K562 (cell line): ENCODE measurements at regions not wholly inside any gene's neighbourhood (a gene's known extent, or its start where the extent isn't known, plus 50 kb on each side); places are given as distances from the start of the nearest gene placed in this dataset.

ENCODE experiments used
- ATAC-seq: fragments of 200-7000 bp; cut with Tn5 transposase; 3 replicates; pipeline ENCODE4 v1.9.1; 2020; ENCODE audit warnings: moderate library complexity
- BruUV-seq: library from RNA; stranded (reverse); fragments of 400-500 nt; replicated peaks from 2 replicates; lab custom pipeline; 2021; lab: Mats Ljungman, UMichigan
- CTCF ChIA-PET: fragments of 300-600 bp; formaldehyde crosslinking; extraction: SDS; loops from one replicate; lab custom pipeline; 2021; ENCODE audit warnings: low intra/inter-chr PET ratio; lab: Yijun Ruan, JAX
- POLR2A ChIA-PET: fragments of 300-600, 350-650 bp; sonication (Branson Sonifier 250); formaldehyde crosslinking; extraction: SDS; loops from one replicate; lab custom pipeline; 2021; ENCODE audit warnings: antibody characterized with exemption, inconsistent platforms; lab: Yijun Ruan, JAX
- DNase-seq, 4 experiments: peaks; one replicate each; pipeline versions ENCODE4 v3.0.0 to v3.0.0-alpha.2; 2011 to 2018; ENCODE audit warnings: low spot score in 3 of 4, mixed read lengths in 3 of 4; ENCODE audit errors: extremely low read depth in 1 of 4
- FAIRE-seq: peaks from 2 replicates; lab custom pipeline; 2011; peaks lifted over from hg19 to GRCh38; lab: Jason Lieb, UNC
- H2AFZ ChIP-seq: 2 replicates; pipeline ENCODE4 v1.6.0; 2011; ENCODE audit warnings: low read depth, low read length, control low read depth, inconsistent platforms
- H3K27ac ChIP-seq: fragments of 200-600 bp; 3 replicates; pipeline ENCODE4 v1.8.0; 2011; ENCODE audit warnings: low read depth, mild to moderate bottlenecking, control low read depth, inconsistent platforms, low read length, moderate library complexity, mixed read lengths; ENCODE audit errors: extremely low read depth
- H3K27me3 ChIP-seq, 2 experiments: fragments of 300-600 bp in 1 of 2; 2 replicates in 1 of 2; 3 replicates in 1 of 2; pipeline versions ENCODE4 v1.6.0 to v1.8.0; 2011; ENCODE audit warnings: inconsistent platforms in 2 of 2, low read length in 2 of 2, mild to moderate bottlenecking in 1 of 2, mixed read lengths in 1 of 2, moderate library complexity in 1 of 2; ENCODE audit not compliant: control insufficient read depth in 2 of 2, insufficient read depth in 2 of 2
- H3K36me3 ChIP-seq: fragments of 300-600 bp; 3 replicates; pipeline ENCODE4 v1.8.0; 2011; ENCODE audit warnings: mild to moderate bottlenecking, low read length, inconsistent platforms; ENCODE audit not compliant: control insufficient read depth, insufficient read depth
- H3K4me1 ChIP-seq, 2 experiments: fragments of 200-600 bp in 1 of 2; replicated peaks in 1 of 2; 2 replicates in 1 of 2; 3 replicates in 1 of 2; pipeline versions ENCODE4 v1.5.1 to v1.8.0; 2011; ENCODE audit warnings: inconsistent platforms in 2 of 2, low read length in 2 of 2, mild to moderate bottlenecking in 1 of 2, mixed read lengths in 1 of 2, moderate library complexity in 1 of 2; ENCODE audit not compliant: control insufficient read depth in 2 of 2, insufficient read depth in 2 of 2
- H3K4me2 ChIP-seq: 2 replicates; pipeline ENCODE4 v1.6.1; 2011; ENCODE audit warnings: low read length, control low read depth, inconsistent platforms, mixed read lengths; ENCODE audit not compliant: insufficient read depth
- H3K4me3 ChIP-seq: fragments of 200-600 bp; sonication (generic), shearing (Covaris generic); 2 replicates; pipeline ENCODE4 v1.5.1; 2016; ENCODE audit warnings: control low read depth, inconsistent platforms
- H3K79me2 ChIP-seq: fragments of 200-600 bp; 3 replicates; pipeline ENCODE4 v1.8.0; 2011; ENCODE audit warnings: low read length, inconsistent platforms; ENCODE audit not compliant: control insufficient read depth, insufficient read depth
- H3K9ac ChIP-seq, 2 experiments: 2 replicates each; pipeline versions ENCODE4 v1.6.0 to v1.6.1; 2011; ENCODE audit warnings: low read depth in 2 of 2, low read length in 2 of 2, control low read depth in 1 of 2, inconsistent platforms in 1 of 2, mild to moderate bottlenecking in 1 of 2, mixed read lengths in 1 of 2; ENCODE audit not compliant: insufficient read depth in 1 of 2
- H3K9me1 ChIP-seq: one replicate; pipeline ENCODE4 v1.6.0; 2011; ENCODE audit warnings: inconsistent platforms, mild to moderate bottlenecking, low read length, moderate library complexity; ENCODE audit not compliant: control insufficient read depth, insufficient read depth
- H3K9me3 ChIP-seq: replicated peaks from 2 replicates; pipeline ENCODE4 v1.5.1; 2011; ENCODE audit warnings: low read depth, low read length, inconsistent platforms; ENCODE audit not compliant: control insufficient read depth, insufficient read depth
- H4K20me1 ChIP-seq: replicated peaks from 2 replicates; pipeline ENCODE4 v1.6.1; 2011; ENCODE audit warnings: low read length, inconsistent platforms, mixed read lengths; ENCODE audit not compliant: control insufficient read depth, insufficient read depth
- ATF1 ChIP-seq, 2 experiments: fragments of 450-650 bp in 1 of 2; IDR thresholded peaks; 2 replicates each; pipeline ENCODE4 v1.6.1; 2016; ENCODE audit warnings: missing compliant biosample characterization in 1 of 2, missing genetic modification characterization in 1 of 2
- CREB1 ChIP-seq, 2 experiments: sonication (generic) in 1 of 2; formaldehyde crosslinking in 1 of 2; IDR thresholded peaks; 2 replicates each; pipeline versions ENCODE4 v1.6.1 to v1.8.0; 2012 to 2022; ENCODE audit warnings: inconsistent platforms in 1 of 2, mild to moderate bottlenecking in 1 of 2, missing genetic modification reagents in 1 of 2, moderate library complexity in 1 of 2
- PTBP1 ChIP-seq: fragments of 200-400 bp; formaldehyde crosslinking; IDR thresholded peaks from 2 replicates; pipeline ENCODE4 v1.6.1; 2017; ENCODE audit warnings: low read depth, low read length
- PYGO2 ChIP-seq: fragments of 450-650 bp; IDR thresholded peaks from 2 replicates; pipeline ENCODE4 v1.6.1; 2016; ENCODE audit warnings: mild to moderate bottlenecking, missing genetic modification characterization, moderate library complexity, missing compliant biosample characterization
- THAP7 ChIP-seq: fragments of 250-450 bp; sonication (Bioruptor Pico); IDR thresholded peaks from 2 replicates; pipeline ENCODE4 v1.5.0; 2021
- WGBS: fragments of 100-300 bp; shearing (Covaris generic); methylation state at CpG from one replicate; pipeline ENCODE4 v1.1.6; 2016; ENCODE audit warnings: low coverage, mixed read lengths; ENCODE audit not compliant: insufficient coverage; ENCODE audit errors: missing lambda C conversion rate; 5-methylcytosine and 5-hydroxymethylcytosine counted together
- in situ Hi-C: fragments of 300-500 bp; cut with MboI; formaldehyde crosslinking; loops from 4 replicates; pipeline ENCODE4 v1.15.0; 2018; ENCODE audit warnings: inconsistent platforms, mixed read lengths
- intact Hi-C: fragments of 100-400 bp; cut with micrococcal nuclease; formaldehyde crosslinking; loops from 2 replicates; pipeline ENCODE4 v1.14.2; 2022

- no peaks in the 10 kb centered on the region for H3K9me3 ChIP-seq
- DNase-seq (no peak), FAIRE-seq (no peak), ATAC-seq (no peak)
- POLR2A ChIA-PET, result no interaction called here
- H3K4me1 ChIP-seq, result no peaks in the 10 kb centered on the region
- no peak for TF ChIP-seq THAP7 (CRISPR knock-in tag)
- TF ChIP-seq PTBP1, result no peak
- no peak for TF ChIP-seq PYGO2
- H3K9me1 ChIP-seq, result no peaks in the 10 kb centered on the region
- no peak overlapping the region for H3K4me3 ChIP-seq
- BruUV-seq, result no TSS peak
- no peaks in the 10 kb centered on the region for H3K36me3 ChIP-seq
- CTCF ChIA-PET, result no interaction called here
- H3K4me2 ChIP-seq, result no peak overlapping the region
- H3K27me3 ChIP-seq, result no peaks in the 10 kb centered on the region
- H3K9ac ChIP-seq, result no peak overlapping the region
- no peak overlapping the region for H2AFZ ChIP-seq
- H3K79me2 ChIP-seq, result no peaks in the 10 kb centered on the region
- no peaks in the 10 kb centered on the region for H4K20me1 ChIP-seq
- in situ Hi-C loops, result no loop called here
- intact Hi-C loops, result no loop called here
- WGBS, result 0% methylated on average over 3 of the region's 3 CpGs
- no peak overlapping the region for H3K27ac ChIP-seq
These were observed 366.6 kb downstream of the SOX2 start for GRCh38 chr3:182078316-182078715.

GRCh38 chr3:182078929-182079328 is 367.2 kb downstream of the SOX2 start:
- FAIRE-seq, result no peak
- CTCF ChIA-PET, result no interaction called here
- Histone ChIP-seq H3K27me3 (no peaks in the 10 kb centered on the region), H3K27ac (no peak overlapping the region), H3K4me1 (no peaks in the 10 kb centered on the region), H3K36me3 (no peaks in the 10 kb centered on the region), H3K4me3 (no peak overlapping the region), H4K20me1 (no peaks in the 10 kb centered on the region), H3K9me3 (no peaks in the 10 kb centered on the region), H3K9me1 (no peaks in the 10 kb centered on the region), H3K4me2 (no peak overlapping the region), H2AFZ (no peak overlapping the region), H3K79me2 (no peaks in the 10 kb centered on the region), H3K9ac (no peak overlapping the region)
- TF ChIP-seq ATF1 (CRISPR knock-in tag; IDR thresholded peaks at IDR 0.05) (no peak), ATF1 (tag; IDR thresholded peaks at IDR 0.05) (no peak), CREB1 (IDR thresholded peaks at IDR 0.05) (no peak), CREB1 (CRISPR knock-in tag; IDR thresholded peaks at IDR 0.05) (no peak)
- no TSS peak for BruUV-seq
- intact Hi-C loops, result no loop called here
- ATAC-seq, result no peak
- POLR2A ChIA-PET, result no interaction called here
- no peak for DNase-seq
- 1% methylated on average over 5 of the region's 5 CpGs for WGBS
- in situ Hi-C loops, result no loop called here
